OCI-LY7 (cell line): ENCODE measurements at regions not wholly inside any gene's neighbourhood (a gene's known extent, or its start where the extent isn't known, plus 50 kb on each side); places are given as distances from the start of the nearest gene placed in this dataset.

Source experiments
- EZH2phosphoT487 ChIP-seq: fragments of 200-600 bp; sonication (generic); IDR thresholded peaks from 2 replicates; pipeline ENCODE4 v1.6.1; 2018; ENCODE audit warnings: low read depth, borderline replicate concordance, mild to moderate bottlenecking, mixed run types, antibody characterized with exemption, low read length, moderate library complexity, mixed read lengths
- TF ChIP-seq, protein P1 (sequence below): fragments of 200-600 bp; sonication (generic); conservative IDR thresholded peaks from 2 replicates; pipeline ENCODE4 v1.5.1; 2014; ENCODE audit warnings: mild to moderate bottlenecking, antibody characterized with exemption, low read length, moderate library complexity, mixed read lengths

DNA sequence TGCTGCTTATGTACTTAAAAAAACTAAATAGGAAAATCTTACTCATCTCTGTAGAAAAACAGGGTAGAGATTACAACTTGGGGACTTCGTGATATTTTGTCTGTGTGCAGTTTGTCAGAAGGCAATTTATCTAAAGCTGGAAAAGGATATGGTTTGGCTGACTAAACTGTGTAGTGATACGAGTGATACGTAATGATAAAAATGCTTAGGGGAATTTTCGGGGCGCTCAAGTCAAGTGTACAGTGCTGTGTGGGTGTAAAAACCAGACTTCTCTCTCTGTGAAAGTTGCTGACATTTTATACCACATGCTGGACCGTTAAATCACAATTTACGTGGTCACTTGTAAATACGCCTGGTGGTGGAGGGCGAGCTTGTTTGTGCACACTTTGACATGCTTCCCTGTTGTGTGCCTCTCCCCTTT is 221.7 kb downstream of the KCNRG start:
- TF ChIP-seq EZH2phosphoT487: no peak
- TF ChIP-seq, protein P1, sequence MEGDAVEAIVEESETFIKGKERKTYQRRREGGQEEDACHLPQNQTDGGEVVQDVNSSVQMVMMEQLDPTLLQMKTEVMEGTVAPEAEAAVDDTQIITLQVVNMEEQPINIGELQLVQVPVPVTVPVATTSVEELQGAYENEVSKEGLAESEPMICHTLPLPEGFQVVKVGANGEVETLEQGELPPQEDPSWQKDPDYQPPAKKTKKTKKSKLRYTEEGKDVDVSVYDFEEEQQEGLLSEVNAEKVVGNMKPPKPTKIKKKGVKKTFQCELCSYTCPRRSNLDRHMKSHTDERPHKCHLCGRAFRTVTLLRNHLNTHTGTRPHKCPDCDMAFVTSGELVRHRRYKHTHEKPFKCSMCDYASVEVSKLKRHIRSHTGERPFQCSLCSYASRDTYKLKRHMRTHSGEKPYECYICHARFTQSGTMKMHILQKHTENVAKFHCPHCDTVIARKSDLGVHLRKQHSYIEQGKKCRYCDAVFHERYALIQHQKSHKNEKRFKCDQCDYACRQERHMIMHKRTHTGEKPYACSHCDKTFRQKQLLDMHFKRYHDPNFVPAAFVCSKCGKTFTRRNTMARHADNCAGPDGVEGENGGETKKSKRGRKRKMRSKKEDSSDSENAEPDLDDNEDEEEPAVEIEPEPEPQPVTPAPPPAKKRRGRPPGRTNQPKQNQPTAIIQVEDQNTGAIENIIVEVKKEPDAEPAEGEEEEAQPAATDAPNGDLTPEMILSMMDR: no peak
